ENCODE measurements at regions not wholly inside any gene's neighbourhood (a gene's known extent, or its start where the extent isn't known, plus 50 kb on each side); places are given as distances from the start of the nearest gene placed in this dataset.
A peak's percentile ranks its signal among the peaks of the same experiment; 100 is the strongest.

DNA sequence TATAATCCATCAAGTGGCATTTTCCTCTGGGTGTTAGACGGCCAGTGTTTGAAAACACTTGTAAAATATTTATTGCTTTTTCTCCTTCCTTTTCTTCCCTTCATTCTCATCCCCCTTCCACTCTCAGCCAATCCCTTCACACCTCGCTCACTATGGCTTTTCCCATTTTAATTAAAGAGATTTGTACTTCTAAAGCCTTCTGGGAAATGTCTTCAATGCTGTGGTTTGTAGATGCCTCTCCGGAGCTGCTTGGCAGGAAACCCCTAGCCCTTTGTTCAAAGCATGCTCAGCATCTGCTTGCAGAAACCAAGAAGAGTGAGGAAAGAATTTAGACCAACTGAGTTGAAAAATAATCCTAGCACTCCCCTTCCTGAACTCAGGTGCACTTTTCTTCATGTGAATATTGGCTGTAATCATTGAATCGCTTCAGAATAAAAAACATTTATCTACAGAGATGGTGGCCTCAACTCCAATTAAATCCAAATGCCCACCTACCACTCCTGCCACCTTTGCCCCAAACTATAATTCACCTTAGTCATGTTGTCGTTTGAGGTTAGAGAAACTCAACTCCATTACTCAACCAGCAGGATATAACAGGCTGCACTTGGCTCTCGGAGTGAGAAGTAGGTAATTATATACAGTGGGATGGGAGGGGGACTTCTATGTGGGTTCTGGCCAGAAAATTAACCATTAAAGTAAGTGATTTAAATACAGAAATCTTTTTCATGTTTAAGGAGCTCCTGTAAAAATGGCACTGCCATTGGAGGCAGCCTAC lies 659.4 kb upstream of the CAMK1G start:
- DNase-seq (ENCODE audit: low spot score) = no peak
- Mint-ChIP-seq H3K27ac (no peak overlapping the region), H3K27me3 (ENCODE audit: insufficient read depth, low read depth, poor library complexity) (peaks cover 5% of the 10 kb centered on the region), H3K4me3 (no peak overlapping the region), H3K36me3 (ENCODE audit: low read depth) (no peaks in the 10 kb centered on the region; the same call in 2 of the 3 replicates), H3K4me1 (peaks cover 6% of the 10 kb centered on the region; the same call in 2 of the 3 replicates), H3K9me3 (no peaks in the 10 kb centered on the region; the same call in 2 of the 3 replicates)
- no peak for ATAC-seq
- TF ChIP-seq NANOG (IDR thresholded peaks at IDR 0.05; ENCODE audit: borderline replicate concordance) (no peak), ZNF114 (CRISPR knock-in tag; IDR thresholded peaks at IDR 0.05) (no peak), POLR2AphosphoS5 (IDR thresholded peaks at IDR 0.05; ENCODE audit: low read depth) (no peak), REST (IDR thresholded peaks at IDR 0.05; ENCODE audit: unreplicated experiment) (no peak), JUNB (IDR thresholded peaks at IDR 0.05; ENCODE audit: unreplicated experiment) (no peak), EZH2 (IDR thresholded peaks at IDR 0.05; ENCODE audit: low read depth, unreplicated experiment) (no peak), ZNF331 (CRISPR knock-in tag; IDR thresholded peaks at IDR 0.05; ENCODE audit: low read depth) (no peak), CTCF (conservative IDR thresholded peaks at IDR 0.05; ENCODE audit: low read depth in 2 of 2) (no peak), STAT1 (IDR thresholded peaks at IDR 0.05; ENCODE audit: unreplicated experiment) (no peak), CREB1 (CRISPR knock-in tag; IDR thresholded peaks at IDR 0.05; ENCODE audit: low read depth) (no peak)
- TF ChIP-seq, protein P1, sequence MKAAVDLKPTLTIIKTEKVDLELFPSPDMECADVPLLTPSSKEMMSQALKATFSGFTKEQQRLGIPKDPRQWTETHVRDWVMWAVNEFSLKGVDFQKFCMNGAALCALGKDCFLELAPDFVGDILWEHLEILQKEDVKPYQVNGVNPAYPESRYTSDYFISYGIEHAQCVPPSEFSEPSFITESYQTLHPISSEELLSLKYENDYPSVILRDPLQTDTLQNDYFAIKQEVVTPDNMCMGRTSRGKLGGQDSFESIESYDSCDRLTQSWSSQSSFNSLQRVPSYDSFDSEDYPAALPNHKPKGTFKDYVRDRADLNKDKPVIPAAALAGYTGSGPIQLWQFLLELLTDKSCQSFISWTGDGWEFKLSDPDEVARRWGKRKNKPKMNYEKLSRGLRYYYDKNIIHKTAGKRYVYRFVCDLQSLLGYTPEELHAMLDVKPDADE (IDR thresholded peaks at IDR 0.05) = no peak
- TF ChIP-seq, protein P2, sequence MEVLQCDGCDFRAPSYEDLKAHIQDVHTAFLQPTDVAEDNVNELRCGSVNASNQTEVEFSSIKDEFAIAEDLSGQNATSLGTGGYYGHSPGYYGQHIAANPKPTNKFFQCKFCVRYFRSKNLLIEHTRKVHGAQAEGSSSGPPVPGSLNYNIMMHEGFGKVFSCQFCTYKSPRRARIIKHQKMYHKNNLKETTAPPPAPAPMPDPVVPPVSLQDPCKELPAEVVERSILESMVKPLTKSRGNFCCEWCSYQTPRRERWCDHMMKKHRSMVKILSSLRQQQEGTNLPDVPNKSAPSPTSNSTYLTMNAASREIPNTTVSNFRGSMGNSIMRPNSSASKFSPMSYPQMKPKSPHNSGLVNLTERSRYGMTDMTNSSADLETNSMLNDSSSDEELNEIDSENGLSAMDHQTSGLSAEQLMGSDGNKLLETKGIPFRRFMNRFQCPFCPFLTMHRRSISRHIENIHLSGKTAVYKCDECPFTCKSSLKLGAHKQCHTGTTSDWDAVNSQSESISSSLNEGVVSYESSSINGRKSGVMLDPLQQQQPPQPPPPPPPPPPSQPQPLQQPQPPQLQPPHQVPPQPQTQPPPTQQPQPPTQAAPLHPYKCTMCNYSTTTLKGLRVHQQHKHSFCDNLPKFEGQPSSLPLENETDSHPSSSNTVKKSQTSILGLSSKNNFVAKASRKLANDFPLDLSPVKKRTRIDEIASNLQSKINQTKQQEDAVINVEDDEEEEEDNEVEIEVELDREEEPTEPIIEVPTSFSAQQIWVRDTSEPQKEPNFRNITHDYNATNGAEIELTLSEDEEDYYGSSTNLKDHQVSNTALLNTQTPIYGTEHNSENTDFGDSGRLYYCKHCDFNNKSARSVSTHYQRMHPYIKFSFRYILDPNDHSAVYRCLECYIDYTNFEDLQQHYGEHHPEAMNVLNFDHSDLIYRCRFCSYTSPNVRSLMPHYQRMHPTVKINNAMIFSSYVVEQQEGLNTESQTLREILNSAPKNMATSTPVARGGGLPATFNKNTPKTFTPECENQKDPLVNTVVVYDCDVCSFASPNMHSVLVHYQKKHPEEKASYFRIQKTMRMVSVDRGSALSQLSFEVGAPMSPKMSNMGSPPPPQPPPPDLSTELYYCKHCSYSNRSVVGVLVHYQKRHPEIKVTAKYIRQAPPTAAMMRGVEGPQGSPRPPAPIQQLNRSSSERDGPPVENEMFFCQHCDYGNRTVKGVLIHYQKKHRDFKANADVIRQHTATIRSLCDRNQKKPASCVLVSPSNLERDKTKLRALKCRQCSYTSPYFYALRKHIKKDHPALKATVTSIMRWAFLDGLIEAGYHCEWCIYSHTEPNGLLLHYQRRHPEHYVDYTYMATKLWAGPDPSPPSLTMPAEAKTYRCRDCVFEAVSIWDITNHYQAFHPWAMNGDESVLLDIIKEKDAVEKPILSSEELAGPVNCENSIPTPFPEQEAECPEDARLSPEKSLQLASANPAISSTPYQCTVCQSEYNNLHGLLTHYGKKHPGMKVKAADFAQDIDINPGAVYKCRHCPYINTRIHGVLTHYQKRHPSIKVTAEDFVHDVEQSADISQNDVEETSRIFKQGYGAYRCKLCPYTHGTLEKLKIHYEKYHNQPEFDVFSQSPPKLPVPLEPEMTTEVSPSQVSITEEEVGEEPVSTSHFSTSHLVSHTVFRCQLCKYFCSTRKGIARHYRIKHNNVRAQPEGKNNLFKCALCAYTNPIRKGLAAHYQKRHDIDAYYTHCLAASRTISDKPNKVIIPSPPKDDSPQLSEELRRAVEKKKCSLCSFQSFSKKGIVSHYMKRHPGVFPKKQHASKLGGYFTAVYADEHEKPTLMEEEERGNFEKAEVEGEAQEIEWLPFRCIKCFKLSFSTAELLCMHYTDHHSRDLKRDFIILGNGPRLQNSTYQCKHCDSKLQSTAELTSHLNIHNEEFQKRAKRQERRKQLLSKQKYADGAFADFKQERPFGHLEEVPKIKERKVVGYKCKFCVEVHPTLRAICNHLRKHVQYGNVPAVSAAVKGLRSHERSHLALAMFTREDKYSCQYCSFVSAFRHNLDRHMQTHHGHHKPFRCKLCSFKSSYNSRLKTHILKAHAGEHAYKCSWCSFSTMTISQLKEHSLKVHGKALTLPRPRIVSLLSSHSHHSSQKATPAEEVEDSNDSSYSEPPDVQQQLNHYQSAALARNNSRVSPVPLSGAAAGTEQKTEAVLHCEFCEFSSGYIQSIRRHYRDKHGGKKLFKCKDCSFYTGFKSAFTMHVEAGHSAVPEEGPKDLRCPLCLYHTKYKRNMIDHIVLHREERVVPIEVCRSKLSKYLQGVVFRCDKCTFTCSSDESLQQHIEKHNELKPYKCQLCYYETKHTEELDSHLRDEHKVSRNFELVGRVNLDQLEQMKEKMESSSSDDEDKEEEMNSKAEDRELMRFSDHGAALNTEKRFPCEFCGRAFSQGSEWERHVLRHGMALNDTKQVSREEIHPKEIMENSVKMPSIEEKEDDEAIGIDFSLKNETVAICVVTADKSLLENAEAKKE (CRISPR knock-in tag; IDR thresholded peaks at IDR 0.05) = no peak
- Histone ChIP-seq H3F3A (replicated peaks; ENCODE audit: low read depth) (no peaks in the 10 kb centered on the region), H3K4me1 (ENCODE audit: insufficient read depth) (no peaks in the 10 kb centered on the region), H2AFZ (peak overlapping the region; percentile 56; the same call in 1 of the 2 replicates), H3K36me3 (ENCODE audit: insufficient read depth) (no peaks in the 10 kb centered on the region), H4K20me1 (replicated peaks; ENCODE audit: insufficient read depth) (no peaks in the 10 kb centered on the region), H3K27ac (ENCODE audit: low read depth) (no peak overlapping the region), H3K4me2 (no peak overlapping the region), H3K9me2 (ENCODE audit: insufficient read depth) (peaks cover 6% of the 10 kb centered on the region; the same call in 1 of the 2 replicates), H3K79me2 (replicated peaks; ENCODE audit: insufficient read depth) (no peaks in the 10 kb centered on the region), H3K27me3 (ENCODE audit: insufficient read depth) (no peaks in the 10 kb centered on the region), H3K4me3 (no peak overlapping the region)

Data from GM23338 (cell line).